ENCODE measurements at regions not wholly inside any gene's neighbourhood (a gene's known extent, or its start where the extent isn't known, plus 50 kb on each side); places are given as distances from the start of the nearest gene placed in this dataset.

DNA sequence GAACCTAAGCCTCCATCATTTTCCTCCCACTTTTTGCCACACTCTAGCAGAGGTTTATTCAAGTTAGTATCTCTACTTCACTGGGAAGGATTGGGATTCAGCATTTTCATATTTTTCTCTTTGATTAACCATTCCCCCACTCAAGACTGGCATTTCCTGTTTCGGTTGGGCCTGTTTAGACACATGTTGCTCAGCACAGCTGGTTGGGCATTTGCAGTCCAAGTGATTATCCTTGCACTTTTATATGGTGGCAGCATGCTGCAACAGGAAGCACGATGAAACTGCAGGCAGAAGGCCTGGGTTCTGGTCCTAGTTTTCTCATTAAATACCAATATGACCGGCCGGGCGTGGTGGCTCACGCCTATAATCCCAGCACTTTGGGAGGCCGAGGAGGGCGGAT is 182.9 kb upstream of the GRIN2B start:
- DNase-seq (no peak), ATAC-seq (no peak)
- Mint-ChIP-seq H3K9me3 (no peaks in the 10 kb centered on the region), H3K4me3 (no peak overlapping the region), H3K27me3 (no peaks in the 10 kb centered on the region), H3K27ac (no peak overlapping the region), H3K4me1 (ENCODE audit: low read depth) (peaks cover 3% of the 10 kb centered on the region), H3K36me3 (ENCODE audit: low read depth) (no peaks in the 10 kb centered on the region)
- TF ChIP-seq, protein P1, sequence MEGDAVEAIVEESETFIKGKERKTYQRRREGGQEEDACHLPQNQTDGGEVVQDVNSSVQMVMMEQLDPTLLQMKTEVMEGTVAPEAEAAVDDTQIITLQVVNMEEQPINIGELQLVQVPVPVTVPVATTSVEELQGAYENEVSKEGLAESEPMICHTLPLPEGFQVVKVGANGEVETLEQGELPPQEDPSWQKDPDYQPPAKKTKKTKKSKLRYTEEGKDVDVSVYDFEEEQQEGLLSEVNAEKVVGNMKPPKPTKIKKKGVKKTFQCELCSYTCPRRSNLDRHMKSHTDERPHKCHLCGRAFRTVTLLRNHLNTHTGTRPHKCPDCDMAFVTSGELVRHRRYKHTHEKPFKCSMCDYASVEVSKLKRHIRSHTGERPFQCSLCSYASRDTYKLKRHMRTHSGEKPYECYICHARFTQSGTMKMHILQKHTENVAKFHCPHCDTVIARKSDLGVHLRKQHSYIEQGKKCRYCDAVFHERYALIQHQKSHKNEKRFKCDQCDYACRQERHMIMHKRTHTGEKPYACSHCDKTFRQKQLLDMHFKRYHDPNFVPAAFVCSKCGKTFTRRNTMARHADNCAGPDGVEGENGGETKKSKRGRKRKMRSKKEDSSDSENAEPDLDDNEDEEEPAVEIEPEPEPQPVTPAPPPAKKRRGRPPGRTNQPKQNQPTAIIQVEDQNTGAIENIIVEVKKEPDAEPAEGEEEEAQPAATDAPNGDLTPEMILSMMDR (IDR thresholded peaks at IDR 0.05) = no peak
- ChIA-PET CTCF (no interaction called here), POLR2A (no interaction called here)
- intact Hi-C loops (cut with micrococcal nuclease) = no loop called here

DNA sequence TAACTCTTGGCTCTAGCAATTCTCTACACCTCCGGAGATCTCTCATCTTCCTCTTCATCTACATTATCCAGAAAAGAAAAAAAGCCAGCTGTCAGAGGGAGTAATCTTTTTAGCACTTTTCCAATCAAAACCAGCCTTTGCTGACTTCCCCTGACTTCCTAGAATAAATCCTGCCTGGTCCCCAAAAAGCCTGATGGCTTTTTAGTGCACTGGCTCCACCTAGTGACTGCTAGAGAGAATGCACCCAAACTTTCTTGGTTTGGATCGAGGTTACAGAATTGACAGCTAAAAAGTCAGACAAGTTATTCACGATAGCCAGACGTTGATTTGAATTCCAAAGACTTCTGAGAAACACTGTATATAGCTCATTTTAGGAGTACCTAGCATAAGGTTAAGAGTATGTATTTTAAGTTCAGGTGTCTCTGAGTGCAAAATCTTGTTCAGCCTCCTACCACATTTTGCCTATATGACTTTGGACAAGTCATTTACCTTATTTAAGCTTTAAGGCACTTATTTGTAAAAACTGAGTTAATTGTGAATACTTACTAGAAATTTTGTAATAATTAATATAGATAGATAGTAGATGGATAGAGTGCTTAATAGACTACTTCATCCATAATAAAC is 185.7 kb upstream of the GRIN2B start:
- Mint-ChIP-seq H3K27me3 (peaks cover 4% of the 10 kb centered on the region), H3K4me1 (ENCODE audit: low read depth) (peaks cover 3% of the 10 kb centered on the region), H3K36me3 (ENCODE audit: low read depth) (no peaks in the 10 kb centered on the region), H3K4me3 (no peak overlapping the region), H3K9me3 (no peaks in the 10 kb centered on the region), H3K27ac (no peak overlapping the region)
- POLR2A ChIA-PET = interaction anchor here (0.5 kb wide), 1 partner anchor 15 kb away, joined by 3 read pairs; no protein-coding TSS in a partner anchor
- intact Hi-C loops (cut with micrococcal nuclease) = loop anchor here (1.0 kb wide), 1 partner anchor 303 kb away; no protein-coding TSS in a partner anchor
- DNase-seq = peak; percentile 48
- CTCF ChIA-PET = interaction anchor here (0.7 to 2.6 kb wide), 50 partner anchors 8 to 1101 kb away, joined by 3 to 24 read pairs (median 3); no protein-coding TSS in a partner anchor
- ATAC-seq = no peak
- TF ChIP-seq, protein P1 (IDR thresholded peaks at IDR 0.05) = peak; percentile 98

DNA sequence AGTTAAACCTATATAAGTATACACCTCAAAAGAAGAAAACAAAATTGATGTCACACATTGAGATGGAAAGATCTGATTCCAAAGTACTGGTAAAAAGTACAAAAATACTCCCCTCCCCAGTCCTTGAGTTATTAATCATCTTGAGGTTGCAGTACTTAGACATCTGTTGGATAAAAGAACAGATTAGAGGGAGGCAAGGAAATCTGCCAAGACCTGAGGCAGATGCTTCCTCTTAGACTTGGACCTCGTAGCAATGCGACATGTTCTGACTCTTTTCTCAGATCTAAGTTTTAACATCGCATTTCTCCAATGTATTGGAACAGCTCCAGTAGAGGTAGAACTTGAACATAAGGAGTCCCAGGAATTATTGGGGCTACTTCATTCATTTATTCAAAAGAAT is 187.9 kb upstream of the GRIN2B start:
- intact Hi-C loops (cut with micrococcal nuclease) = no loop called here
- no peak for ATAC-seq
- DNase-seq = no peak
- ChIA-PET POLR2A (no interaction called here), CTCF (no interaction called here)
- TF ChIP-seq, protein P1 (IDR thresholded peaks at IDR 0.05) = no peak
- no peak overlapping the region for H3K4me3 Mint-ChIP-seq
- no peaks in the 10 kb centered on the region for H3K36me3 Mint-ChIP-seq (ENCODE audit: low read depth)
- H3K27me3 Mint-ChIP-seq = peaks cover 7% of the 10 kb centered on the region
- H3K4me1 Mint-ChIP-seq (ENCODE audit: low read depth) = peaks cover 3% of the 10 kb centered on the region
- no peak overlapping the region for H3K27ac Mint-ChIP-seq
- no peaks in the 10 kb centered on the region for H3K9me3 Mint-ChIP-seq

DNA sequence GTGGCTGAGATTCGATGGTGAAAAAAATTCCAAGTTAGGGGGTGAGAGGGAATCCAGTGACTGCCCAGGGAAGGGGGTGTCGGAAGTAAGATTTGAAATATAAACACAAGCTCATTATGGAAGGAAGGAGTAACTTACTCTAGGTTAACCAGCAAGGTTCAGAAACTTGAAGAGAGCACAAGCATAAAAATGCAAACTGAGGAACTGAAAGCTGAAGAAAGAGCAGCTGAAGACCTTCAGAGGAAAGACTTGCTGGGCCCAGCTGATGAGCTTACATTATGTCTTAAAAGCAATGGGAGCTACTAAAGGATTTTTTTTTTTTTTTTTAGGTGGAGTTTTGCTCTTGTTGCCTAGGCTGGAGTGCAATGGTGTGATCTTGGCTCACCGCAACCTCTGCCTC is 189.7 kb upstream of the GRIN2B start:
- H3K27ac Mint-ChIP-seq = no peak overlapping the region
- intact Hi-C loops (cut with micrococcal nuclease) = no loop called here
- ChIA-PET POLR2A (interaction anchor here (0.6 kb wide), 1 partner anchor 147 kb away, joined by 4 read pairs; no protein-coding TSS in a partner anchor), CTCF (no interaction called here)
- no peak for ATAC-seq
- TF ChIP-seq, protein P1 (IDR thresholded peaks at IDR 0.05) = no peak
- no peaks in the 10 kb centered on the region for H3K9me3 Mint-ChIP-seq
- H3K4me1 Mint-ChIP-seq (ENCODE audit: low read depth) = peaks cover 3% of the 10 kb centered on the region
- DNase-seq = no peak
- H3K36me3 Mint-ChIP-seq (ENCODE audit: low read depth) = no peaks in the 10 kb centered on the region
- no peak overlapping the region for H3K4me3 Mint-ChIP-seq
- H3K27me3 Mint-ChIP-seq = peaks cover 7% of the 10 kb centered on the region

DNA sequence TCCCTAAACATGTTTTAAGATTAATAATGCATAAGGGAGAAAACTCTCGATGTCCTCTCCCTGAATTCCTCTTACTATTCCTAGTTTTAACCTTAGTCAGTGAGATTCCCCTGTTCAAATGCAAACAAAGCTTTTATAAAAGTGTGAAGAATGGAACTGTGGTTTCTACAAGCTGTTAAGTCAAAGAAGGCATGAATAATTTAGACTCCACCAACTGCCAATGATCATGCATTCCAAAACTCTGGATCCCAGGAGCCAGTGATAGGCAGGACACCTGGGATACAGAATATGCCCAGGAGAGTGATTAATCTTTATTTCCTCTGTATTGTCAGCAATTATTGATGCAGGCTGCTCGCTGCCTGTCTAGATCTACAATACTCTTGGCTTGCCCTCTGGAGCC is 190.3 kb upstream of the ATF7IP start:
- H3K4me3 Mint-ChIP-seq = no peak overlapping the region
- no peaks in the 10 kb centered on the region for H3K4me1 Mint-ChIP-seq (ENCODE audit: low read depth)
- no peak overlapping the region for H3K27ac Mint-ChIP-seq
- intact Hi-C loops (cut with micrococcal nuclease) = no loop called here
- POLR2A ChIA-PET = no interaction called here
- H3K36me3 Mint-ChIP-seq (ENCODE audit: low read depth) = no peaks in the 10 kb centered on the region
- H3K27me3 Mint-ChIP-seq = peaks cover 7% of the 10 kb centered on the region
- CTCF ChIA-PET = no interaction called here
- TF ChIP-seq, protein P1 (IDR thresholded peaks at IDR 0.05) = no peak
- no peak for ATAC-seq
- no peaks in the 10 kb centered on the region for H3K9me3 Mint-ChIP-seq
- no peak for DNase-seq

Measured in activated CD8-positive, alpha-beta T cell treated with anti-CD3 and anti-CD28 coated beads for 36 hours (primary cell).